HG03159 (cell line): ENCODE measurements at regions not wholly inside any gene's neighbourhood (a gene's known extent, or its start where the extent isn't known, plus 50 kb on each side); places are given as distances from the start of the nearest gene placed in this dataset.

Experiments
- ATAC-seq: cut with Tn5 transposase; IDR thresholded peaks from one replicate; pipeline ENCODE4 v1.9.1; 2021; ENCODE audit warnings: mild to moderate bottlenecking, moderate library complexity; ENCODE audit not compliant: unreplicated experiment

DNA sequence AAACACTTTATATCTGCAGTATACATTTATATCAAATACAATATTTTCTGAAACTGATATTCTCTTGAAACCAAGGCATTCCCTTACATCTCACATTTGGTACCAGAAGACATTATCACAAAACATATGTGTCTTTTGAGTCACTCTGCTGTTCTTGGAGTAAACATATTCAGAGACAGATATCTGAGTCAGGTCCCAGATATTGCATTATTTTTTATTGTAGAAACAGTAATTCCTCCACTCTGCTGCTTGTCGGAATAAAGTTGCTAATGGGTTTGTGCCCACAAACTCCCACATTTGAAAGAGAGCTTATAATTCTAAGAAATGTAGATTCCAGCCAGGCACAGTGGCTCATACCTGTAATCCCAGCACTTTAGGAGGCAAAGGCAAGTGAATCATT lies 261.1 kb upstream of the DAPK1 start:
- ATAC-seq = no peak

GRCh38 chr9:87237336-87237735 lies 260.3 kb upstream of the DAPK1 start:
- no peak for ATAC-seq

DNA sequence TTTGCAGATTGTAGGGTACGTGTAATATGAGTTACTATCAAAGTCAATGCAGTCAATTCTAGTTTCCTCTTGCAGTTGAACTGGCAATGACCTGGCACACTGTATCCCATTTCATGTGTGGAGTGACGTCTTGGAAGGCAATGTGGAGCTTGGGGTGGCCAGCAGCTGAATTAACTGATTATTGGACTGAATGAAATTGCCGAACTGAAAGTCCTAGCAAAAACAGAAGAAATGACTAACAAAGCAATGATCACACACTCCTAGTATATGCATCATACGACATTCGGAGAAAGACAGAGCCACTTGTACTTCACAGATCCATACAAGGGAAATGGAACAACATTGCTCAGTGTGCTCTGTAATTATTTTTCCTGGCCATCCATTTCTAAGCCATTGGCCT lies 259.1 kb upstream of the DAPK1 start:
- no peak for ATAC-seq

DNA sequence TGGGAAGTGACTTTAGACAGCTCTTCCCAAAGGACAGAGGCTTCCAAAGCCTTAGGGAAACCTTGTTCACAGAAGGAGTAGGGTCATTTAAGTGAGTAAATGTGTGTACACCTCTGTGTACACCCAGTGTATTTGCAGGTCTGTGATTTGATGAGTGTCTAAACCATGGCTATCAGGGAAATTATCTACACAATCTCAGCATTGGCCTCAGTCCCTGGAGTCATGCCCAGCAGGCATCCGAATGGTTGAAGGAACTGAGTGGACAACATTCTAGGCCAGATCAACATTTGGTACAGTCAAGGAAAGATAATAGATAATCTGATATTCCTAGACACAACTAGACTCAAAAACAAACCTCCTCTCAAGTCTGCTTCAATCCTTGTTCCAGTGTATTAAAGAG lies 258.4 kb upstream of the DAPK1 start:
- no peak for ATAC-seq

GRCh38 chr9:87243602-87244001 lies 254.1 kb upstream of the DAPK1 start:
- ATAC-seq = no peak

- ATAC-seq = no peak
These were observed 252.4 kb upstream of the DAPK1 start for GRCh38 chr9:87245271-87245670.

DNA sequence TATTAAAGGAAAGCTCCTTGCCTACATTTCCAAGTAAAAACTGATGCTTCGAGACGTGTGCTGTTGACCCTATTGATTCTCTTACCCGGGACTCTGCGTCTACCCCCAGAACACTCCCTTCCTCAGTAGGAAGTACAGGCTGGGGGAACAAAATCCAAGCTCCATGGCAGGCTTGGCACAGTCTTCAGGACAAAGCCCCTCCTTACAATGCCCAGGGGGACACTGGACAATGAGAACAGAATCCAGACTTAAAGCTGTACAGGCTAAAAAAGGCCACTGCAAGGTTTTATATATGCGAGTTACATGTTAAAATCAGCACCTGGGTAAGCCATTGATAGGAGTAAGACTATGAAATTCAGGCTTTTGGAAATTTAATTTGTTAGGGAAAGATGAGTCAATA lies 250.6 kb upstream of the DAPK1 start:
- no peak for ATAC-seq

GRCh38 chr9:87249029-87249428 lies 248.6 kb upstream of the DAPK1 start:
- no peak for ATAC-seq

DNA sequence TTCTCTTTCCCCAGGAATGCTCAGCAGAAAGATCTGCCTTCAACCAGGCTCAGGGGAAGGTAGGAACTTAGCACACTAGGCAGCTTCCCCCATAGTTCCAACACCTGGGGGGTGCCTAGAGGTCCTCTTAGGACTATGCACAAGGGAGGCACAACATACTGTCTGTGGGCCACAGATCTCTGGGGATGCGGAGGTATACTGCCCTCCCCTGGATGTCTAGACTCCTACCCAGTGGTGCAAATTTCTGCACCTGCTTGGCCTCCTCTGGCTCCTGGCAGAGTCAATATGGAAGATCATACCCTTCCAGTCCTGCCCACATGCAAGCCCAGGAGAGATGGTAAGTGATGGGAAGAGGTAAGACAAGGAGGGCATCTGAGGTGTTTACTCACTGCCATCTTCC lies 247.5 kb upstream of the DAPK1 start:
- no peak for ATAC-seq

DNA sequence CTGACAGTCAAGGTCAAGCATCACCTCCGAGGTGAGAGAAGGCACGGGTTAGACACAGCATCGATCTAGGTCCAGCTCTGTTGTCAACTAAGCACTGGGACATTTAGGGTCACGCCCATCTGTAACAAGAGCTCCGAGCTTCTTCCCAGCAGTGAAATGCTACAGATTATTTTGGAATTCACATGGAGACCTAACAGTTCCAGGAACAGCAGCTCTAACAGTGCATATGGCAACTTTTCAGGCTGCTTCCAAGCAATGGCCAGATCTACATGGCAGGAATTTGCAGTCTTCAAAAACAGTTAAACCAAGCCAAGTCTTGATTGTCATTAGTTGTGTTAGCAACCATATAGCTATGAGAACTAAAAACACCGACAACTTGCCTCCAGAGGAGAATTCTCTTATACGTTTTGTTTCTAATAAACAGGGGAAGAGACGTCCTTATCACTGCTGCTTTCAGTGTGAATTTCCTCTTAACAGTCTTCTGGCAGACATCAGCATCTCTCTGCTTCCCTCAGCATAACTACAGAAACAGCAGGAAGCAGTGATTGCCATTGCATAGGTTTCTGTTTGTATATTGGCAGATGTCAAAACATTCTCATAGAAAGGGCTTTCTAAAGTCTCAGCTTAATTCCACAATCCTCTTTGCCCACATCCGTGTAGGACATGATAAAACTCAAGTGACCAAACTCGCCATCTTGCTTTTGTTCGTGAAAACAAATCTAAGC lies 242.1 kb upstream of the DAPK1 start:
- no peak for ATAC-seq

DNA sequence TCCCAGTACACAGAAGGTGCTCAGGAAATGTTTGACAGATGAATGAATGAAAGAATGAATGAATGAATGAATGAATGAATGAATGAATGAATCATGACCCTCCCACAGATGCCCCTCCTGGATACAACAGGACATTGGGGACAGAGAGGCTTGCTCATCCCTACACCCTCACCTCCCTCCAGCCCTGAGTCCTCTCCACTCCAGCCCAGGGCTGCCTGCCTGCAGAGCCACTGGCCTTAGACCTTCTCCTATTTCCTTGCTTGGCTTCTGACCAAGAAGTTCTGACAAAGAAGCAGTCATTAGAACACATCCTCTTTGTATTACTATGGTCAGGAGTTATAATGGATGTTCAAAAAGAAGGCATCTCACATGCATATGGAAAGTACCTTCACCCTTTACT lies 240.7 kb upstream of the DAPK1 start:
- no peak for ATAC-seq

- no peak for ATAC-seq
These were observed 237.8 kb upstream of the DAPK1 start for GRCh38 chr9:87259543-87260518.

- ATAC-seq = no peak
These were observed 234.4 kb upstream of the DAPK1 start for GRCh38 chr9:87263291-87263690.

- no peak for ATAC-seq
These were observed 231.0 kb upstream of the DAPK1 start for GRCh38 chr9:87266697-87267096.

DNA sequence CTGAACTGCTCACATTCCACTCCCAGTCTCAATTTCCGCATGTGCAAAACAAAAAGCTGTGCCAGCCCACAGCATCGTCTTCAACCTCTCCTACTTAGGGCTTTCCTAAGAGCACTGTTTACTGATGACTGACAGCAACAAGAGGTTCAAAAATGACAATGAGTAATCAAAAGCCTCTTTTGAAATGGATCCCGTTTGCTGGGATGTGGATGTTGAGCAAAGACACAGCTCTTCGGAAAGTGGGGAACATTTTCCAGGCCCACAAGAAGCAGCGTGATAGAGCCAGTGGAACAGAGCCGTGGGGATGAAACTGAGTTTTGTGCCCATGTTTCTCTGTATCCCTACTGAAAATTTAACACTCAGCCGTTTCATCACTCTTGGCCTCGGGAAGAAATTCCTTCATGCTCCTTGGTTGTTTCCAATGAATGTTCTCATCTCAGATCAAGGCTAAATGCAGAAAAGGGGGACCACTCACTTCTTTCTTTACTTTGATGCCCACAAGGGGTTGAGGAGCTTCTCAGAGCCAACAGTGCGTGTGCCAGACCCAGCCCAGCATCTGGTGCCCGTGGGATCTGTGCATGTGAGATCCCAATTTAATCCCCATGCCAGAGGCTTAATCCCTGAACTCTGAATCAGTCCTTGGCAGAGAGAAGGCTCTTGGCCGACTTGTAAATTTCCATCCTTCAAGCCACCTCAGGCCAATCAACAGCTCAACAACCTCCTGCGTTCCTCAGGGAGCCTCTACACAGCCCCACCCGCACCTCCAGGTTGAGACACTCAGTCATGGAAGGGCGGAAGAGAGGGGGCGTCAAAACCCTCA lies 230.2 kb upstream of the DAPK1 start:
- no peak for ATAC-seq

DNA sequence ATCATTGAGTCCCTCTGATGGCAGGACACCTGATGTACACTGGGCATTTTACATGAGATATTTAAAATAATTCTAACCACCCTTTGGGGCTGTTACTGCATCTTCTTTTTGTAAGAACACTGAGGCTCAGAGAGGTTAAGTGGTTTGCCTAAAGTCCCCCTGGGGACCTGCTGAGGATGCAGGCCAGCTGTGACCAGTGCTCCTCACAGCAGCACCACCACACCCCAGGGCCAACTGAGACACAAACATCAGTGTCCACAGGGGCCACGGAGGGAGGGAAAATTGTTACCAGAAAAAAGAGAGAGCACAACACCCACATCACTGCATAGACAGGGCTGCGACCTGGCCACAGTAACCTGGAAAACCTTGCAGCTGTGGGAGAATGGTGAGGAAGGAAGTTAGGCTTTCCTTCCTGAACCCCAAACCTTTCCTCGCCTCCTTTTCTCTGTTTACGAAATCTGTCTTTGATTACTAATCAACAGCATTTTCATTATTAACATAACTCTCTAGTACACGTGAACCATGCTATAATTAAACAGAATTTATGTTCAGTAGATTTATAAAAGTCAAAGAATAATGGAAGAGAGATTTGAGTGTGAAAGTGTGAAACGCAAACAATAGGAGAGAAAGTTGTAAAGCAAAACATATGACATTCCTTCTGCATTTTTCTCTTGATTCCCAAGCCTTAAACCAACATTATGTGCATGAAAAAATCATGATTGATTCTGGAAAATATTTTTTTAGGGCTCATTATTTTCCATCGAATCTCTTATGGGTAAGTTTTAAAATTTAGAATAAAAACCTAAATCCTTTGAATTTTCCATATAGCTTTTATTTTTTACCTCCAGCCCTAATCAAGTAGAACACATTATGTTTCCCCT lies 228.1 kb upstream of the DAPK1 start:
- no peak for ATAC-seq

DNA sequence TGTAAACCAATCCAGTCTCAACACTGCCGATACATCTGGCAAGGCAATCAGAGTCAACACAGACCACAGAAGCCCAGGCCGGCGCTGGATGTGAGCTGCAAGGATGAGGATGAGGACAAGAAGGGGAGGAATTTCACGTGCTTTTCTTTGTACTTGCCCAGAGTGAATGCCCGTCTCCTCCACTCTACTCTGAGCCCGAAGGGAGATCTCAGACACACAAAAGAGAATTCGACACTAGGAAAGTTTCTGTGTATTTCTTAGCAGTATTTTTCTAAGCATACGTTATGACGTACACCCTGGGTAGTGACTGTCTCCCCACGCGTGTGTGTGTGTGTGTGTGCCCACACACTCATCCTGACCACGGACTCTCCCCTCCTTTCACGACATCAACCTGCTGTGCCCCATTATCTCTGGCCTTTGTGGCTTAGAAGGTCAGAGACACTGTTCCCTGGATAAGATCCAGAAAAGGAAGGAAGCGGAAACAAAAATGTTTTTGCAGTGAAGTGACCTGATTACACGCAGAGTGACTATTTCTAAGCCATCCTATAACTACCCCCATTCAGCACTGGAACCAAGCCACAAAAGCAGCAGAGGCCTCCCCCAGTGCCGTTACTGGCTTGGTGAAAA lies 227.3 kb upstream of the DAPK1 start:
- ATAC-seq = no peak

- no peak for ATAC-seq
These were observed 226.8 kb upstream of the DAPK1 start for GRCh38 chr9:87270848-87271234.

GRCh38 chr9:87271696-87272477 lies 225.8 kb upstream of the DAPK1 start:
- ATAC-seq = no peak
